AG09319 (cell line): ENCODE measurements at regions not wholly inside any gene's neighbourhood (a gene's known extent, or its start where the extent isn't known, plus 50 kb on each side); places are given as distances from the start of the nearest gene placed in this dataset.

Experiments
- DNase-seq: peaks from one replicate; pipeline ENCODE4 v3.0.0-alpha.2; 2010; ENCODE audit warnings: low read depth; ENCODE audit errors: extremely low read depth
- TF ChIP-seq, protein P1 (sequence below): IDR thresholded peaks from 2 replicates; pipeline ENCODE4 v1.5.1; 2011; ENCODE audit warnings: low read depth, mild to moderate bottlenecking, inconsistent platforms, low read length, moderate library complexity

DNA sequence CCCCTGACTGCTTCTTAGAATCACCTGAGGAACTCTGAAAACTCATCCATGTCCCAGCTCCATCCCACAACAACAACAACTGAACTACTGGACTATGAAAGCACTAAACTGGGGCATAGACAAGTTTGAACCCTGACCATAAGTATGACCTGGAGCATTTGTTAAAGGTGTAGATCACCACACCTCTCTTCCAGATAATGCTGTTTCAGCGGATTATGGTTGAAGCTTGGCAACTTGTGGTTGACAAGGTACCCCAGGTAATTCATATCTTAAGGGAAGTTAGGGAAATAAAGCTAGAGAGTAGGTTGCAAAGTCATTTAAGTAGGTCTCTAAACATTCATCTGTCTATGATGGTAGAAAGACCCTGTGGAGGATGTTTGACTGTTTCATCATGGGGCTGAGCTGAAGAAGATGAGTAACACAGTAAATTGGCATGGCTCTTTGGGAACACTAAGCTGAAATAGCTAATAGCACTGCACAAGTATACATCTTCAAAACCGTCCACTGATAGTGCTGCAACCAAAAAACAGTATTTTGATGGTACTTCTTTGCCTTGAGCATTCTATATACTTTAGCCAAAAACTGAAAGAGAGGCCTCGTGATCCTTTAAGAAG, 80.2 kb downstream of the TMEM174 start:
- no peak for DNase-seq
- TF ChIP-seq, protein P1, sequence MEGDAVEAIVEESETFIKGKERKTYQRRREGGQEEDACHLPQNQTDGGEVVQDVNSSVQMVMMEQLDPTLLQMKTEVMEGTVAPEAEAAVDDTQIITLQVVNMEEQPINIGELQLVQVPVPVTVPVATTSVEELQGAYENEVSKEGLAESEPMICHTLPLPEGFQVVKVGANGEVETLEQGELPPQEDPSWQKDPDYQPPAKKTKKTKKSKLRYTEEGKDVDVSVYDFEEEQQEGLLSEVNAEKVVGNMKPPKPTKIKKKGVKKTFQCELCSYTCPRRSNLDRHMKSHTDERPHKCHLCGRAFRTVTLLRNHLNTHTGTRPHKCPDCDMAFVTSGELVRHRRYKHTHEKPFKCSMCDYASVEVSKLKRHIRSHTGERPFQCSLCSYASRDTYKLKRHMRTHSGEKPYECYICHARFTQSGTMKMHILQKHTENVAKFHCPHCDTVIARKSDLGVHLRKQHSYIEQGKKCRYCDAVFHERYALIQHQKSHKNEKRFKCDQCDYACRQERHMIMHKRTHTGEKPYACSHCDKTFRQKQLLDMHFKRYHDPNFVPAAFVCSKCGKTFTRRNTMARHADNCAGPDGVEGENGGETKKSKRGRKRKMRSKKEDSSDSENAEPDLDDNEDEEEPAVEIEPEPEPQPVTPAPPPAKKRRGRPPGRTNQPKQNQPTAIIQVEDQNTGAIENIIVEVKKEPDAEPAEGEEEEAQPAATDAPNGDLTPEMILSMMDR = no peak

DNA sequence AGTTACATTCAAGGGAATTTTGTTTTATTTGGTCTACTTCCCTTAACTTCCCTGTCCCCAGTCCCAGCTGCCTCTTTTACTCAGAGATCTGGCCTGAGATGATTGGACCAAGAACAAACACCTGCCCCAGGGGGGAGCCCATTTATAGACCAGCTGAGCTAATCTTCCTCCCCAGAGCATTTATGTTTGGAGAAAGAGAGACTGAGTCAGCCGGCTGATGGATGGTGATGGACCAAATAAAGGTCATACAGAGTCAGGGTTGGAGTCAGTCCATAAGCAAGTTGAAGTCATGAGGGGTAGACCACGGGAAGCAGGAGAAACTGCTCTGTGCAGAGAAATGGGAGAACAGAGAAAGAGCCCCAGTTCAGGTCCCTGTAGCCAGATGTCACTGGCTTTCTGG, 77.7 kb downstream of the TMEM174 start:
- TF ChIP-seq, protein P1 = no peak
- DNase-seq = no peak

DNA sequence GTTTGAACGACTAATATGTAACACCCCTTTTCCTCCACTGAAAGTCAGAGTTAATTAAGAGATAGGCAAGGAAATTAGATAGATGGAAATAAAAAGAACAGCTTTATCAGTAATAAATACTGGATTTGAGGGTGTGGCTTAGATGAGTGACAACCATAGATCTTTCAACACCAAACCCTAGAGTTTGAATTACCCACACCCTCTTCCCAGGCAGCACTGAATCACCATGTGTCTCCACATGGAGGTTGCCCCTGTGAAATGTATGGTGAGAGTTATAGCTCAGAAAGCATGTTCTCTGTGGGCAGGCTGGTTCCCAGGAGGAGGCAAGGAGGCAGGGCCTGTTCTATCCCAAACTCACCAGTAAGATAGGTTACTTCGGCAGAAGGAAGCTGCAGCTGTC, 69.7 kb downstream of the TMEM174 start:
- TF ChIP-seq, protein P1 = no peak
- no peak for DNase-seq

DNA sequence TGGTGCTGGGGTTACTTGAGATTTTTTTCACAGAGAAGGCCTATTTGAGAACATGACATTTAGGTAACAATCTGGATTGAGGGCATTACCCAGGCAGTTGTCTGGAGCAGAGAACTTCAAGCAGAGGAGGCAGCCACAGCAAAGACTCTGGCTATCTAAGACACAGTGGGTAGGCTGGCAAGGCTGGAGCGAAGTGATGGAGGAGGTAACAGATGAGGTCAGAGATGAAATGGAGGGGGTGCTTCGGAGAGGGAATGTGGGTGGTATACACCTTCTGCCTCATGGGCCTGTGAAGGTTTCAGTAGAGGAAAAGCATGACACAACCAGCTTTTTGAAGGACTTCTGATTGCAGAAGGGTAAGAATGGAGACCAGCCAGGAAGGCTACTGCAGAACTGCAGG, 65.9 kb downstream of the TMEM174 start:
- no peak for DNase-seq
- TF ChIP-seq, protein P1 = no peak

DNA sequence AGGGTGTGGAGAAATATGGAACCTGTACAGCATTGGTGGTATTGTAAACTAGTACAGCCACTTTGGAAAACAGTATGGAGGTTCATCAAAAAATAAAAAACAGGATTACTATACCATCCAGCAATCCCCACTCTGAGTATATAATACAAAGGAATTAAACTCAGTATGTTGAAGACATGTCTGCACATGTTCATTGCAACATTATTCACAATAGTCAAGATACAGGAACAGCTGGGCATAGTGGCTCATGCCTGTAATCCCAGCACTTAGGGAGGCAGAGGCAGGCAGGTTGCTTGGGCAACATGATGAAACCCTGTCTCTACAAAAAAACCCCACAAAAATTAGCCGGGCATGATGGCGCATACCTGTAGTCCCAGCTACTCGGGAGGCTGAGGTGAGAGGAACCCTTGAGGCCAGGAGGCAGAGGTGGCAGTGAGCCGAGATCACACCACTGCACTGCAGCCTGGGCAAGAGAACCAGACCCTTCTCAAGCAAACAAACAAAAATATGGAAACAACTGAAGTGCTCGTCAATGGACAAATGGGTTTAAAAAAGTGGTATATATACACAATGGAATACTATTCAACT, 63.6 kb downstream of the TMEM174 start:
- TF ChIP-seq, protein P1 = no peak
- no peak for DNase-seq

DNA sequence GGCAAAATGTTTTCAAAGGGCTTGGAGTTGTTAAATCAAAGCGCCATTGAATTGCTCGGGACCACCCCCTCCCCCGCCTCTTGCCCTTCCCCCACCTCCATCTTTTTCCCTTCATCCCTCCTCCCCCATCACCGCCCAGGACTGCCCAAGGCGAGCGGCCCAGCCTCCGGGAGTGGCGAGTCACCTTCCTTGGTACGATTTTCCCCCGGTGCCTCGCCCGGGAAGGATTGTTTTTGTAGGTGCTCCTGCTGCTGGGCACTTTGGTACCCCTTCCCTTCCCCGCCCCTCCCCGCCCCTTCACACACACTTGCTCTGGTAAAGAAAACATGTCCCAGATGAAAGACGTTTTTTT, 61.2 kb downstream of the TMEM174 start:
- TF ChIP-seq, protein P1 = no peak
- no peak for DNase-seq

DNA sequence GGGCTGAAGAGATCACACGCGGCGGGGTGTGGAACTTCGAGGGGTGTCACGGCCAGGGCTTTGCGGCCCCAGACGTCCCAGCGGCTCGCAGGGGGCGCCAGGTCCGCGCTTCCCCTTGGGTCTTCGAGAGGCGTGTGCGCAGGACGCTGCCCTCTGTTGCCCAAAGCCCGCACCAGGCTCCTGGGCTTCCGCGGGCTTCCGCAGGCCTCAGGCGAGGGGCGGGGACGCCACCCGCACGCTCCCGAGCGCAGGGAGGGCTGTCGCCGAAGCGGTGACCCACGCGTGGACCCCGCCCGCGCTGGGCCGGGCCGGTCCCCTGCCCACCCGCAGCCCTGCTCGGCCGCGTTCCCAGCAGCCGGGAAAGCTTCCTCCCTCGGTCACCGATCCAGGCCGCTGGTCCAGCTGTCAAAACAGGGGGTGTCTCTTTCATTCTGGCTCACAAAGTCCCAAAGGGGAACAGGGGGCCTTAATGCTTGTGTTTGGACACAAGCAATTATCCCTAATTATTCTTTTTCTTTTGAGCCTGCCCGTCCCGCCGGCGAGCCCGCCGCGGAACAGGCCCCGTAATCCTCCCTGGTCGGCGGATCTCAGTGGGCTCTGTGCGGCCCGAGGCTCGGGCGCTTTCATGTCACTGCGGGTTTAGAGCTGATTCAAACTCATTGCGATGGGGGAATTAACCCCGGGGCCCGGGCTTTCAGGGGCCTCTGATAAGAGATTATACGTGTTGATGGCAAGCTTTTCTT, 60.6 kb downstream of the TMEM174 start:
- TF ChIP-seq, protein P1 = no peak
- DNase-seq = no peak
